AG04449 (cell line): ENCODE measurements at regions not wholly inside any gene's neighbourhood (a gene's known extent, or its start where the extent isn't known, plus 50 kb on each side); places are given as distances from the start of the nearest gene placed in this dataset.
"Not testable (repeated sequence)": the region's sequence is repeated elsewhere in the genome, so short reads cannot be mapped to it uniquely, and the experiment has no call there.

Source experiments
- CTCF ChIA-PET: fragments of 350-600 bp; formaldehyde crosslinking; extraction: SDS; loops from one replicate; lab custom pipeline; 2021; ENCODE audit warnings: antibody characterized with exemption; lab: Yijun Ruan, JAX
- POLR2A ChIA-PET: fragments of 400-600, 350-600 bp; formaldehyde crosslinking; extraction: SDS; loops from one replicate; lab custom pipeline; 2020; ENCODE audit warnings: antibody characterized with exemption, inconsistent platforms; lab: Yijun Ruan, JAX
- DNase-seq: peaks from one replicate; pipeline ENCODE4 v3.0.0-alpha.2; 2010; ENCODE audit warnings: low read depth, low spot score
- H3K4me3 ChIP-seq: 2 replicates; pipeline ENCODE4 v1.5.1; 2011; ENCODE audit warnings: low read depth, mild to moderate bottlenecking, control low read depth, low read length
- TF ChIP-seq, protein P1 (sequence below): IDR thresholded peaks from one replicate; pipeline ENCODE4 v1.5.1; 2011; ENCODE audit warnings: mild to moderate bottlenecking, moderate library complexity, low read length, control low read depth, inconsistent platforms; ENCODE audit not compliant: insufficient read depth; ENCODE audit errors: missing control alignments

DNA sequence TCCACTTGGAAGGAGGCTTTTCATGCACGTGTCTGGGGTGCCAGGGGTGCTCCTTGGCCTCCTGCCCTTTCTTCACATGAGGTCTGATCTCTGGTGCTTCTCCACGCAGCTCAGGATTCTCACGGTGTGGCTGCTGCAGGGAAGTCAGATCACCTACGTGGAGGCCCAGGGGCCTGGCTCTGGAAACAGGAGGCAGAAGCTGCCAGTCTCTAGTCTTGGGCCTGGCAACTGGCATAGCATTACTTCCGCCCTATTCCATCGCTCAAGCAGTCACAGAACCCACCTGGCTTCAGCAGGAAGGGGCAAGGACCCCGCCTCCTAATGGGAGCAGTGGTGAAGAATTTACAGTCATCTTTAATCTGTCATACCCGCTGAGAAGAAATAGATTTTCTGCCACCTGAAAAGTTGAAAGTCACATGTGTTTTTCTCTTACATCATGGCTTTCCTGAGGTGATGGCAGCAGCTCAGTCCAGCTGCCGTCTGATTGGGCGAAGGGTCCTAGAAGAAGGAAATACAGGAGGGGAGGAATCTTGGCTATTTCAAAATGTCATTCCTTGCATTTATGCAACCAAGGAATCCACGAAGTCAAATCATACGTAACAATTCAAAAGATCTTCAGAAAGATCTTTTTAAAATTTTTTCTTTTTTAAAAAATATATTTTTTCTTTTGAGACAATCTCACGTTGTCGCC lies 50.1 kb upstream of the DKK3 start:
- ChIA-PET POLR2A (interaction anchor here (0.6 kb wide), 1 partner anchor 124 kb away, joined by 3 read pairs; no protein-coding TSS in a partner anchor), CTCF (interaction anchor here (1.0 to 24.1 kb wide), 9 partner anchors 8 to 222 kb away, joined by 3 to 652 read pairs (median 9); no protein-coding TSS in a partner anchor)
- no peak overlapping the region for H3K4me3 ChIP-seq
- TF ChIP-seq, protein P1, sequence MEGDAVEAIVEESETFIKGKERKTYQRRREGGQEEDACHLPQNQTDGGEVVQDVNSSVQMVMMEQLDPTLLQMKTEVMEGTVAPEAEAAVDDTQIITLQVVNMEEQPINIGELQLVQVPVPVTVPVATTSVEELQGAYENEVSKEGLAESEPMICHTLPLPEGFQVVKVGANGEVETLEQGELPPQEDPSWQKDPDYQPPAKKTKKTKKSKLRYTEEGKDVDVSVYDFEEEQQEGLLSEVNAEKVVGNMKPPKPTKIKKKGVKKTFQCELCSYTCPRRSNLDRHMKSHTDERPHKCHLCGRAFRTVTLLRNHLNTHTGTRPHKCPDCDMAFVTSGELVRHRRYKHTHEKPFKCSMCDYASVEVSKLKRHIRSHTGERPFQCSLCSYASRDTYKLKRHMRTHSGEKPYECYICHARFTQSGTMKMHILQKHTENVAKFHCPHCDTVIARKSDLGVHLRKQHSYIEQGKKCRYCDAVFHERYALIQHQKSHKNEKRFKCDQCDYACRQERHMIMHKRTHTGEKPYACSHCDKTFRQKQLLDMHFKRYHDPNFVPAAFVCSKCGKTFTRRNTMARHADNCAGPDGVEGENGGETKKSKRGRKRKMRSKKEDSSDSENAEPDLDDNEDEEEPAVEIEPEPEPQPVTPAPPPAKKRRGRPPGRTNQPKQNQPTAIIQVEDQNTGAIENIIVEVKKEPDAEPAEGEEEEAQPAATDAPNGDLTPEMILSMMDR, result no peak
- no peak for DNase-seq

DNA sequence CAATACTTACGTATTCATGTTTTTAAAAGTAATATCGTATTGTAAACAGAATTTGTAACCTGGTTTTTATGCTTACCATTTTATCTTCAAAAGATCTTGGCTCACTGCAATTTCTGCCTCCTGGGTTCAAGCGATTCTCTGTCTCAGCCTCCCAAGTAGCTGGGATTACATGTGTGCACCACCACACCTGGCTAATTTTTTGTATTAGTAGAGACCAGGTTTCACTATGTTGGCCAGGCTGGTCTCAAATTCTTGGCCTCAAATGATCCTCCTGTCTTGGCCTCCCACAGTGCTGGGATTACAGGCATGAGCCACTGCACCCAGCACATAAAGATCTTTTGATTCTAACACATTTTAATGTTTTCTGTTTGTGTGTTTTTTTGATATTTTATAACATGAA lies 50.7 kb upstream of the DKK3 start:
- not testable (repeated sequence) for DNase-seq, H3K4me3 ChIP-seq
- POLR2A ChIA-PET, result interaction anchor here (0.6 kb wide), 1 partner anchor 124 kb away, joined by 3 read pairs; no protein-coding TSS in a partner anchor
- CTCF ChIA-PET, result interaction anchor here (1.4 to 24.1 kb wide), 7 partner anchors 8 to 221 kb away, joined by 3 to 652 read pairs (median 9); no protein-coding TSS in a partner anchor

- TF ChIP-seq, protein P1, result no peak
- ChIA-PET CTCF (interaction anchor here (1.4 to 24.1 kb wide), 6 partner anchors 8 to 220 kb away, joined by 3 to 652 read pairs (median 23); no protein-coding TSS in a partner anchor), POLR2A (no interaction called here)
- no peak for DNase-seq
- no peak overlapping the region for H3K4me3 ChIP-seq
Measured at GRCh38 chr11:12060385-12060985, 49.9 kb upstream of the MICAL2 start.
